CD4-positive, alpha-beta memory T cell (primary cell): ENCODE measurements at regions not wholly inside any gene's neighbourhood (a gene's known extent, or its start where the extent isn't known, plus 50 kb on each side); places are given as distances from the start of the nearest gene placed in this dataset.
"Not testable (repeated sequence)": the region's sequence is repeated elsewhere in the genome, so short reads cannot be mapped to it uniquely, and the experiment has no call there.

Experiments
- CTCF ChIA-PET: fragments of 350-600 bp; sonication (Branson Sonifier 250); formaldehyde crosslinking; loops from one replicate; lab custom pipeline; 2021; ENCODE audit warnings: inconsistent platforms; ENCODE audit not compliant: partially characterized antibody; lab: Charles Lee
- POLR2A ChIA-PET: fragments of 350-600 bp; sonication (Branson Sonifier 250); formaldehyde crosslinking; loops from one replicate; lab custom pipeline; 2021; ENCODE audit not compliant: partially characterized antibody; lab: Charles Lee
- DNase-seq, 5 donors: peaks; one replicate each; pipeline versions ENCODE4 v3.0.0 to v3.0.0-alpha.2; 2020 to 2022; ENCODE audit warnings: mixed read lengths in 1 of 5
- H3K27ac ChIP-seq: one replicate; pipeline ENCODE4 v1.7.0; 2013; ENCODE audit warnings: low read depth, low read length
- H3K27me3 ChIP-seq: 2 replicates; pipeline ENCODE4 v1.7.0; 2013; ENCODE audit warnings: mild to moderate bottlenecking, low read length, moderate library complexity; ENCODE audit not compliant: insufficient read depth
- H3K36me3 ChIP-seq: 2 replicates; pipeline ENCODE4 v1.7.0; 2013; ENCODE audit warnings: mild to moderate bottlenecking, low read length, moderate library complexity; ENCODE audit not compliant: insufficient read depth
- H3K4me1 ChIP-seq: 2 replicates; pipeline ENCODE4 v1.7.0; 2013; ENCODE audit warnings: mild to moderate bottlenecking, low read length, moderate library complexity; ENCODE audit not compliant: insufficient read depth
- H3K4me3 ChIP-seq, 2 donors: one replicate each; pipeline ENCODE4 v1.7.0; 2013; ENCODE audit warnings: low read length in 2 of 2, mild to moderate bottlenecking in 1 of 2
- H3K9me3 ChIP-seq, 2 donors: one replicate each; pipeline ENCODE4 v1.7.0; 2013; ENCODE audit warnings: low read length in 2 of 2, control low read depth in 1 of 2; ENCODE audit not compliant: control insufficient read depth in 1 of 2
- H3K27ac Mint-ChIP-seq, 7 donors: one replicate each; pipeline ENCODE4 v1.8.0; 2020 to 2021; ENCODE audit warnings: mixed read lengths in 7 of 7, mild to moderate bottlenecking in 6 of 7, inconsistent platforms in 3 of 7, moderate library complexity in 3 of 7
- H3K27me3 Mint-ChIP-seq, 2 donors: one replicate each; pipeline ENCODE4 v1.8.0; 2020 to 2021; ENCODE audit warnings: mixed read lengths in 2 of 2
- H3K36me3 Mint-ChIP-seq, 2 donors: one replicate each; pipeline ENCODE4 v1.8.0; 2020 to 2021; ENCODE audit warnings: mixed read lengths in 2 of 2, inconsistent platforms in 1 of 2, mild to moderate bottlenecking in 1 of 2
- H3K4me1 Mint-ChIP-seq, 4 donors: one replicate each; pipeline ENCODE4 v1.8.0; 2020 to 2021; ENCODE audit warnings: mixed read lengths in 4 of 4, mild to moderate bottlenecking in 1 of 4
- H3K4me3 Mint-ChIP-seq, 8 donors: one replicate each; pipeline ENCODE4 v1.8.0; 2020 to 2021; ENCODE audit warnings: mixed read lengths in 8 of 8, mild to moderate bottlenecking in 7 of 8, moderate library complexity in 6 of 8, inconsistent platforms in 3 of 8
- H3K9me3 Mint-ChIP-seq, 8 donors: one replicate each; pipeline ENCODE4 v1.8.0; 2020 to 2021; ENCODE audit warnings: mixed read lengths in 8 of 8, mild to moderate bottlenecking in 5 of 8, inconsistent platforms in 3 of 8, moderate library complexity in 1 of 8
- intact Hi-C: fragments of 100-400 bp; cut with micrococcal nuclease; formaldehyde crosslinking; loops from one replicate; pipeline ENCODE4 v1.15.1; 2023

DNA sequence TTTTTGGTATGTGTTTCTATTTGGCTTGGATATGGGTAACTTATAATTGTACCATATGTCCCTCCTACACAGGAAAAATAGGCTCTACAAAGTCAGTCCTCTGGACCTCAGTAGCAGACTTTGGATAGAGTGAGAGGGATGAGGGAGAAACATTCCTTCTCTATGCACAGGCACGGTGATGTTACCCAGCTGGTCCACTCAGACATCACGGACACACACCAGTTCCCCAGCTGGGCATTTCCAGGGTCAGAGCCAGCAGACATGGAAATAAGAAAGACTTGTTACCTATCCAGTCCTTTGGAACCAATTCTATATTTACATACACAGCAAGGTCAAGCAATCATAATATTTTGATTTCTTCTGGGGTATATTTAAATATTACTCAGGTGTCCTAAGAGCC lies 433.1 kb upstream of the KCNMB2 start:
- H3K4me3 ChIP-seq: no peak overlapping the region
- intact Hi-C loops: no loop called here
- POLR2A ChIA-PET: no interaction called here
- DNase-seq: no peak
- H3K27ac Mint-ChIP-seq: no peak overlapping the region
- no peaks in the 10 kb centered on the region for H3K36me3 ChIP-seq
- no peaks in the 10 kb centered on the region for H3K36me3 Mint-ChIP-seq
- H3K4me1 Mint-ChIP-seq: no peaks in the 10 kb centered on the region
- no peaks in the 10 kb centered on the region for H3K9me3 ChIP-seq
- H3K4me3 Mint-ChIP-seq: no peak overlapping the region
- no peaks in the 10 kb centered on the region for H3K4me1 ChIP-seq
- no peaks in the 10 kb centered on the region for H3K9me3 Mint-ChIP-seq
- peaks cover 0 to 2% of the 10 kb centered on the region in 2 donors for H3K27me3 Mint-ChIP-seq
- no peaks in the 10 kb centered on the region for H3K27me3 ChIP-seq
- H3K27ac ChIP-seq: no peak overlapping the region
- CTCF ChIA-PET: no interaction called here

DNA sequence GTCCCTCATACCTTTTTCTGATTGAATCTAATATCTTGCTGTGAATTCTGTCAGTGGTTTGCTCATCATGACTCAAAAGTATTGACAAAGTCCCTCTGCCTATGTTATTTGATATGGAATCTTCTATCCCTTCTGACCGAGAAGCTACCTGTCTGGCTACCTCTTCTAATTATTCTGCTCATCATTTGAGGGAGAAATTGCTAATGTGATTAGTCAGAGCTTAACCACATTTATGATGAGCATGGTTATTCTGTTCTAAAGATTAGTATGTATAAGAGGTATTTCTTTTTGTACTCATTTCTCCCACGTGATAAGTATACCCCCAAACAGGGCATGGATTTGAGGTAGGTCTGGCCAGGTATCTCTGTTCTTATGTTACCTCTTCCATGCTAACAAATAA lies 428.4 kb upstream of the KCNMB2 start:
- Histone ChIP-seq H3K36me3 (no peaks in the 10 kb centered on the region), H3K27me3 (no peaks in the 10 kb centered on the region), H3K27ac (no peak overlapping the region), H3K9me3 (no peaks in the 10 kb centered on the region), H3K4me1 (no peaks in the 10 kb centered on the region), H3K4me3 (no peak overlapping the region)
- Mint-ChIP-seq H3K4me1 (no peaks in the 10 kb centered on the region), H3K27ac (no peak overlapping the region), H3K4me3 (no peak overlapping the region), H3K9me3 (no peaks in the 10 kb centered on the region), H3K36me3 (no peaks in the 10 kb centered on the region), H3K27me3 (peaks cover 1 to 5% of the 10 kb centered on the region in 2 donors)
- ChIA-PET CTCF (interaction anchor here (1.0 kb wide), 1 partner anchor 23 kb away, joined by 4 read pairs; no protein-coding TSS in a partner anchor), POLR2A (no interaction called here)
- intact Hi-C loops: no loop called here
- no peak for DNase-seq

DNA sequence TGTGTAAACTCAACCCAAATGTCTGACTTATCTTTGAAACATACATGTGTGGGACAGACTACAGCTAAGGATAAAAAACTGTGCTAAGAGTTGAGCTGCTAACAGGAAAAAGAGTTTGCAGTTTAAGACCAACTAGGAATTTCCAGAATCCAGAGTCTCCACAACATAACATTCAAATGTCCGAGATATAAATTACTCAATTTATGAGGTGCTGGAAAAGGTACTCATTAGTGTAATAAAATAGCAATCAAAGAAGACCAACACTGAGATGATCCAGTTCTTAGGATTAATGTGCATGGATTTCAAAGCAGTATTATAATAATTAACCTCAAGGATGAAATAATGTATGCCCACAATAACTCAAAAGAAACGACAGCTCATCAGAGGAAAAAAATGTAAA lies 426.5 kb upstream of the KCNMB2 start:
- ChIA-PET CTCF (no interaction called here), POLR2A (no interaction called here)
- Histone ChIP-seq H3K36me3 (no peaks in the 10 kb centered on the region), H3K9me3 (no peaks in the 10 kb centered on the region), H3K4me3 (no peak overlapping the region), H3K27me3 (no peaks in the 10 kb centered on the region), H3K4me1 (no peaks in the 10 kb centered on the region), H3K27ac (no peak overlapping the region)
- intact Hi-C loops: no loop called here
- DNase-seq: no peak
- no peaks in the 10 kb centered on the region for H3K4me1 Mint-ChIP-seq
- no peaks in the 10 kb centered on the region for H3K36me3 Mint-ChIP-seq
- H3K27ac Mint-ChIP-seq: no peak overlapping the region
- no peak overlapping the region for H3K4me3 Mint-ChIP-seq
- peaks cover 1 to 5% of the 10 kb centered on the region in 2 donors for H3K27me3 Mint-ChIP-seq
- H3K9me3 Mint-ChIP-seq: no peaks in the 10 kb centered on the region

DNA sequence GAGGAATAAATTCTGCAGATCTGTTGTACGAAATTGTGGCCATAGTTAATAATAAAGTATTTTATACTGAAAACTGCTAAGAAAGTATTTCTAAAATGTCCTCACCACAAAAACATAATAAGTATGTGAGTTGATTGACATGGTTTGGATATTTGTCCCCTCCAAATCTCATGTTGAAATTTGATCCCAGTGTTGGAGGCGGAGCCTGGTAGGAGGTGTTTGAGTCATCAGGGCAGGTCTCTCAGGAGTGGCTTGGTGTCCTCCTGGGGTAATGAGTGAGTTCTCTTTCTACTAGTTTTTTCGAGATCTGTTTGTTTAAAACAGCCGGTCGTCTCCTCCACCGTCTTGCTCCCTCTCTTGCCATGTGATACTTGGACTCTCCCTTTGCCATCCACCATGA lies 424.1 kb upstream of the KCNMB2 start:
- no peaks in the 10 kb centered on the region for H3K4me1 ChIP-seq
- DNase-seq: no peak
- H3K4me3 ChIP-seq: no peak overlapping the region
- H3K4me1 Mint-ChIP-seq: no peaks in the 10 kb centered on the region
- peaks cover 1 to 5% of the 10 kb centered on the region in 2 donors for H3K27me3 Mint-ChIP-seq
- H3K36me3 Mint-ChIP-seq: no peaks in the 10 kb centered on the region
- intact Hi-C loops: no loop called here
- ChIA-PET POLR2A (no interaction called here), CTCF (no interaction called here)
- no peaks in the 10 kb centered on the region for H3K9me3 ChIP-seq
- H3K27me3 ChIP-seq: no peaks in the 10 kb centered on the region
- H3K36me3 ChIP-seq: no peaks in the 10 kb centered on the region
- H3K4me3 Mint-ChIP-seq: no peak overlapping the region
- no peak overlapping the region for H3K27ac ChIP-seq
- H3K27ac Mint-ChIP-seq: no peak overlapping the region
- H3K9me3 Mint-ChIP-seq: no peaks in the 10 kb centered on the region

DNA sequence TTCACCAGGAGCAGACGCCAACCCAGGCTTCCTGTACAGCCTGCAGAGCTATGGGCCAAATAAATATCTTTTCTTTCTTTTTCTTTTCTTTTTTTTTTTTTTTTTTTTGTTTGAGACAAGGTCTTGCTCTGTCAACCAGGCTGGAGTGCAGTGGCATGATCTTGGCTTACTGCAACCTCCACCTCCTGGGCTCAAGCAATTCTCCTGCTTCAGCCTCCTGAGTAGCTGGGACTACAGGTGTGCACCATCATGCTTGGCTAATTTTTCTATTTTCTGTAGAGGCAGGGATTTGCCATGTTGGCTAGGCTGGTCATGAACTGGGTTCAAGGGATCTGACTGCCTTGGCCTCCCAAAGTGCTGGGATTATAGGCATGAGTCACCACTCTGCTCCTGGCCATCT lies 423.7 kb upstream of the KCNMB2 start:
- POLR2A ChIA-PET, H3K27me3 Mint-ChIP-seq, H3K36me3 ChIP-seq, H3K27me3 ChIP-seq, H3K36me3 Mint-ChIP-seq, DNase-seq, H3K9me3 ChIP-seq, intact Hi-C loops, CTCF ChIA-PET, H3K4me1 ChIP-seq, H3K27ac ChIP-seq, H3K9me3 Mint-ChIP-seq, H3K4me3 ChIP-seq, H3K27ac Mint-ChIP-seq, H3K4me1 Mint-ChIP-seq, H3K4me3 Mint-ChIP-seq: not testable (repeated sequence)

DNA sequence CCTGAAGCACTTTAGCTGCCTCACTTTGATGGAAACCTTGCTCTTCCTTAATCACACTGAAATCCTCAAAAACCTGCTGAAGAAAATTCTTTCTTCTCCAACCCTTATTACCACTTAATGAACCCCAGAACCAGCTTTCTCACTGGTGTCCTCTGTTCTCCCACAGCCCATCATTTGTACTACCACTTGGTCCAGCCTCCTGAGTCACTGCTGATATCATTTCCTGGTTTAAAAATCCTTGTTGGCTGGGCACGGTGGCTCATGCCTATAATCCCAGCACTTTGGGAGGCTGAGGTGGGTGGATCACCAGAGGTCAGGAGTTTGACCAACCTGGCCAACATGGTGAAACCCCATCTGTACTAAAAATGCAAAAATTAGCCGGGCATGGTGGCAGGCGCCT lies 418.6 kb upstream of the KCNMB2 start:
- Histone ChIP-seq H3K27me3 (no peaks in the 10 kb centered on the region), H3K27ac (no peak overlapping the region), H3K9me3 (no peaks in the 10 kb centered on the region), H3K4me1 (no peaks in the 10 kb centered on the region), H3K36me3 (no peaks in the 10 kb centered on the region), H3K4me3 (no peak overlapping the region)
- Mint-ChIP-seq H3K4me3 (no peak overlapping the region), H3K9me3 (peaks cover 2 to 11% (median 4%) of the 10 kb centered on the region in 8 donors), H3K27ac (no peak overlapping the region), H3K36me3 (peaks cover 0 to 4% of the 10 kb centered on the region in 2 donors), H3K27me3 (no peaks in the 10 kb centered on the region), H3K4me1 (peaks cover 0 to 3% (median 0%) of the 10 kb centered on the region in 4 donors)
- no peak for DNase-seq
- intact Hi-C loops: no loop called here
- POLR2A ChIA-PET: no interaction called here
- CTCF ChIA-PET: interaction anchor here (1.3 kb wide), 1 partner anchor 14 kb away, joined by 3 read pairs; no protein-coding TSS in a partner anchor

DNA sequence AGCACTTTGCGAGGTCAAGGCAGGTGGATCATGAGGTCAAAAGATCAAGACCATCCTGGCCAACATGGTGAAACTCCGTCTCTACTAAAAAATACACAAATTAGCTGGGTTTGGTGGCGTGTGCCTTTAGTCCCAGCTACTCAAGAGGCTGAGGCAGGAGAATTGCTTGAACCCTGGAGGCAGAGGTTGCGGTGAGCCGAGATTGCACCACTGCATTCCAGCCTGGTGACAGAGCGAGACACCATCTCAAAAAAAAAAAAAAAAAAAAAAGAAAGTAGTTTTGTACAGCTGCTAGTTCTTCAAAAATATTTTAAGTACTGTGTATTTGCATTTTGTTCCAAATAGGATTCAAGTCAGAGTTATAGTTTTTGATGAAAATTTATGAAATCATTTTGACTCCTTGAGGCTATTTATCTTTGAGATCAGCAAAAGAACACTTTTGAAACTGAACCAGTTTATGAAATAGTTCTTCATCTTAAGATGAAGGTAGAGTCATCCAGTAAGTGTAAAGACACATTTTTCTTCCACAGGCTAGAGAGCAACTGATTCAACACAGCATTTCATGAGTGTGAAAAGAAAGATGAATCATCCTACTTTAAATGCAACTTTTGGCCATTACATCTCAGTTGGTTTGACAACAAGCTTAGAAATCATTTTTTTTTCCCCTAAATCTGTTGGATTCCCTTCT lies 416.5 kb upstream of the KCNMB2 start:
- H3K36me3 Mint-ChIP-seq, DNase-seq, H3K4me1 ChIP-seq, H3K27me3 Mint-ChIP-seq, H3K4me3 Mint-ChIP-seq, CTCF ChIA-PET, H3K27ac ChIP-seq, H3K4me3 ChIP-seq, H3K4me1 Mint-ChIP-seq, H3K27me3 ChIP-seq, intact Hi-C loops, H3K36me3 ChIP-seq, H3K9me3 ChIP-seq, POLR2A ChIA-PET, H3K27ac Mint-ChIP-seq: not testable (repeated sequence)
- H3K9me3 Mint-ChIP-seq: peaks cover 2 to 11% (median 4%) of the 10 kb centered on the region in 8 donors
